Neural cell (in vitro differentiated cells): ENCODE measurements at regions not wholly inside any gene's neighbourhood (a gene's known extent, or its start where the extent isn't known, plus 50 kb on each side); places are given as distances from the start of the nearest gene placed in this dataset.

Experiments used
- CTCF ChIP-seq: fragments of 450-650 bp; IDR thresholded peaks from 2 replicates; pipeline ENCODE4 v1.5.1; 2014; ENCODE audit warnings: antibody characterized with exemption, mild to moderate bottlenecking, moderate library complexity; ENCODE audit not compliant: poor library complexity, severe bottlenecking
- EP300 ChIP-seq: fragments of 450-650 bp; conservative IDR thresholded peaks from 2 replicates; pipeline ENCODE4 v1.6.1; 2014; ENCODE audit warnings: antibody characterized with exemption, mild to moderate bottlenecking, moderate library complexity; ENCODE audit not compliant: poor library complexity, severe bottlenecking
- EZH2 ChIP-seq: fragments of 200-600, 300-800 bp; shearing (Covaris generic), sonication (generic); IDR thresholded peaks from 2 replicates; pipeline ENCODE4 v1.6.1; 2014; ENCODE audit warnings: antibody characterized with exemption, low read length, borderline replicate concordance, mild to moderate bottlenecking; ENCODE audit not compliant: insufficient read depth, poor library complexity, severe bottlenecking
- MXI1 ChIP-seq: fragments of 450-650 bp; conservative IDR thresholded peaks from 2 replicates; pipeline ENCODE4 v1.6.1; 2014; ENCODE audit warnings: antibody characterized with exemption, mild to moderate bottlenecking; ENCODE audit not compliant: poor library complexity, severe bottlenecking
- POLR2AphosphoS5 ChIP-seq: IDR thresholded peaks from 2 replicates; pipeline ENCODE4 v1.6.1; 2012
- RAD21 ChIP-seq: fragments of 450-650 bp; conservative IDR thresholded peaks from 2 replicates; pipeline ENCODE4 v1.6.1; 2014; ENCODE audit warnings: antibody characterized with exemption, mild to moderate bottlenecking, moderate library complexity
- SMC3 ChIP-seq: fragments of 450-650 bp; conservative IDR thresholded peaks from 2 replicates; pipeline ENCODE4 v1.6.1; 2014; ENCODE audit warnings: antibody characterized with exemption, mild to moderate bottlenecking, moderate library complexity; ENCODE audit not compliant: poor library complexity

GRCh38 chr6:168171673-168172353, 92.8 kb upstream of the FRMD1 start:
- TF ChIP-seq CTCF: no peak
- TF ChIP-seq EZH2: no peak
- no peak for TF ChIP-seq EP300
- no peak for TF ChIP-seq MXI1
- no peak for TF ChIP-seq POLR2AphosphoS5
- no peak for TF ChIP-seq RAD21
- no peak for TF ChIP-seq SMC3
